Kidney (tissue), 13 donors: ENCODE measurements at regions not wholly inside any gene's neighbourhood (a gene's known extent, or its start where the extent isn't known, plus 50 kb on each side); places are given as distances from the start of the nearest gene placed in this dataset.
A peak's percentile ranks its signal among the peaks of the same experiment; 100 is the strongest.

Experiments used
- DNase-seq, 5 donors: peaks; one replicate each; pipeline ENCODE4 v3.0.0-alpha.2; 2013 to 2020
- FAIRE-seq: peaks from 2 replicates; lab custom pipeline; 2012; peaks lifted over from hg19 to GRCh38; lab: Jason Lieb, UNC
- H3K27ac ChIP-seq, 2 donors: one replicate each; pipeline ENCODE4 v1.7.0; 2013; ENCODE audit warnings: low read depth in 2 of 2, low read length in 2 of 2, inconsistent platforms in 1 of 2
- H3K27me3 ChIP-seq: one replicate; pipeline ENCODE4 v1.7.1; 2013; ENCODE audit warnings: low read length, inconsistent platforms; ENCODE audit not compliant: control insufficient read depth, insufficient read depth
- H3K36me3 ChIP-seq, 3 donors: one replicate each; pipeline versions ENCODE4 v1.7.0 to v1.7.1; 2013; ENCODE audit warnings: low read length in 3 of 3, control low read depth in 1 of 3, inconsistent platforms in 1 of 3; ENCODE audit not compliant: insufficient read depth in 3 of 3, control insufficient read depth in 2 of 3
- H3K4me1 ChIP-seq, 3 donors: one replicate each; pipeline versions ENCODE4 v1.7.0 to v1.7.1; 2013; ENCODE audit warnings: low read length in 3 of 3, inconsistent platforms in 1 of 3, low read depth in 1 of 3; ENCODE audit not compliant: control insufficient read depth in 2 of 3, insufficient read depth in 2 of 3
- H3K4me3 ChIP-seq, 3 donors: one replicate each; pipeline versions ENCODE4 v1.7.0 to v1.8.1; 2013; ENCODE audit warnings: low read length in 3 of 3, control low read depth in 1 of 3, inconsistent platforms in 1 of 3
- H3K9ac ChIP-seq, 3 donors: one replicate each; pipeline versions ENCODE4 v1.7.0 to v1.7.1; 2013; ENCODE audit warnings: low read length in 3 of 3, control low read depth in 1 of 3, inconsistent platforms in 1 of 3
- H3K9me3 ChIP-seq, 3 donors: one replicate each; pipeline versions ENCODE4 v1.7.0 to v1.7.1; 2013; ENCODE audit warnings: low read length in 3 of 3, control low read depth in 1 of 3, inconsistent platforms in 1 of 3; ENCODE audit not compliant: control insufficient read depth in 2 of 3, insufficient read depth in 1 of 3
- intact Hi-C: fragments of 100-400 bp; cut with DNase I; formaldehyde crosslinking; loops from one replicate; pipeline ENCODE4 v1.11.1; 2022
- TF ChIP-seq, protein P1 (sequence below): IDR thresholded peaks from 3 replicates; pipeline ENCODE4 v1.5.1; 2012; ENCODE audit warnings: mild to moderate bottlenecking, moderate library complexity, borderline replicate concordance; ENCODE audit not compliant: insufficient read depth; ENCODE audit errors: extremely low read depth
- donor health status: control.
- donor health status: control.
- donor health status: control.
- donor health status: control.
- donor health status: control.
- donor health status: DM: yes; HTN: yes; CAD: no.
- donor health status: Normal renal cell carcinoma (clear cell type).

DNA sequence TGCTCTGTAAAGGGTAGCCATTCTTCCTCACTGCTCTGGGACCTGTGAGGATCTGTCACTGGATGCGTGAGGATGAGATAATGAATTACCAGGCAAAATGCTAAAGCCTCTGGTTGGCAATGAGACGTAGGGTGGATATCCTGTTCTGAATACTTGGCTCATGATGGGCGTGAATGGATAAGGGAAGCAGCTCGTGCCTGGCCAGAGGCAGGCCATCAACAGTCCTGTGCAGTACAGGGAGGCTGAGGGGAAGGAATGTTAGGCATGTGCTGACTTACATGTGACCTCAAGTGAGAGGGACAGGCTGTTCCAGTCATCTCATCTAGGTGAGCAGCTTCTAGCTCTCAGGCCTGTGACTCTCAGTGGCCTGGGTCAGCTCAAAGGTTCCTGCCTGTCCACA, 172.8 kb downstream of the CARTPT start:
- FAIRE-seq = no peak
- intact Hi-C loops = no loop called here

DNA sequence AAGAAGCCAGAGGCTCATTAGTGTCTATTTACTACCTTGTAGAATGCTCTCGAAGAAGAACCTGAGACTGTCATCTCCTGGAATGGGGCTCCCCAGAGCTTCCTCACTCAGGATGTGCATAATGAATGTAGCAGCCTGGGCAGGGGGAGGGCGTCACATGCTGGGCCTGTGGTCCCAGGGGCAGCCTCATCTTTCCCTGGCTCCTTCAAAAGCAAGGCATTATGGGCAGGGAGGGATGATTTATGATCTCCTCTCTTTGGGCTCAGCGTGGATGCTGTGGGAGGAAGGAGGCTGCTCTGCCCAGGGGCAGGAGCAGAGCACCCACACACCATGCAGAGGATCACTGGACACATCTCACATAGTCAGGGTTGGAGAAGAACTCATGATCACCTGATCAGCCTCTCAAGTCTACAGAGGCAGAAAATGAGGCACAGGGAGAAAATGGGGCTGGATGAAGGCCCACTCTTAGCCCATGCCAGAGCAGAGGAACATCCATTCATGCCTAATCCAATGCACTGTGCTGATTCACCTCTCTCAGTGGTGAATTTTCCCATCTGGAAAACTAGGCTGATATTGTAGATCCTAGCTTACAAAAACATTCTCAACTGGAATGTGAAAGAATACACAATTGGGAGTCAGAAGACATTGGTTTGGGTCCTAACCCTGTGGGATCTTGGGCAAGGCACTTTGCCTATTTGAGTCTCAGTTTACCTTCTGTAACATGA, 173.7 kb downstream of the CARTPT start:
- DNase-seq = peak in 1 of 5 donors; percentile 12
- H3K27ac ChIP-seq = no peak overlapping the region

More for the DNA sequence above, 172.8 kb downstream of the CARTPT start:
- no peak overlapping the region for H3K4me3 ChIP-seq
- no peaks in the 10 kb centered on the region for H3K4me1 ChIP-seq
- peak in 3 of 5 donors; percentile 16 to 43 (median 17) for DNase-seq
- TF ChIP-seq, protein P1, sequence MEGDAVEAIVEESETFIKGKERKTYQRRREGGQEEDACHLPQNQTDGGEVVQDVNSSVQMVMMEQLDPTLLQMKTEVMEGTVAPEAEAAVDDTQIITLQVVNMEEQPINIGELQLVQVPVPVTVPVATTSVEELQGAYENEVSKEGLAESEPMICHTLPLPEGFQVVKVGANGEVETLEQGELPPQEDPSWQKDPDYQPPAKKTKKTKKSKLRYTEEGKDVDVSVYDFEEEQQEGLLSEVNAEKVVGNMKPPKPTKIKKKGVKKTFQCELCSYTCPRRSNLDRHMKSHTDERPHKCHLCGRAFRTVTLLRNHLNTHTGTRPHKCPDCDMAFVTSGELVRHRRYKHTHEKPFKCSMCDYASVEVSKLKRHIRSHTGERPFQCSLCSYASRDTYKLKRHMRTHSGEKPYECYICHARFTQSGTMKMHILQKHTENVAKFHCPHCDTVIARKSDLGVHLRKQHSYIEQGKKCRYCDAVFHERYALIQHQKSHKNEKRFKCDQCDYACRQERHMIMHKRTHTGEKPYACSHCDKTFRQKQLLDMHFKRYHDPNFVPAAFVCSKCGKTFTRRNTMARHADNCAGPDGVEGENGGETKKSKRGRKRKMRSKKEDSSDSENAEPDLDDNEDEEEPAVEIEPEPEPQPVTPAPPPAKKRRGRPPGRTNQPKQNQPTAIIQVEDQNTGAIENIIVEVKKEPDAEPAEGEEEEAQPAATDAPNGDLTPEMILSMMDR = no peak
- H3K9ac ChIP-seq = no peak overlapping the region
- H3K27ac ChIP-seq = no peak overlapping the region
- no peaks in the 10 kb centered on the region for H3K36me3 ChIP-seq
- no peaks in the 10 kb centered on the region for H3K9me3 ChIP-seq
- no peaks in the 10 kb centered on the region for H3K27me3 ChIP-seq

DNA sequence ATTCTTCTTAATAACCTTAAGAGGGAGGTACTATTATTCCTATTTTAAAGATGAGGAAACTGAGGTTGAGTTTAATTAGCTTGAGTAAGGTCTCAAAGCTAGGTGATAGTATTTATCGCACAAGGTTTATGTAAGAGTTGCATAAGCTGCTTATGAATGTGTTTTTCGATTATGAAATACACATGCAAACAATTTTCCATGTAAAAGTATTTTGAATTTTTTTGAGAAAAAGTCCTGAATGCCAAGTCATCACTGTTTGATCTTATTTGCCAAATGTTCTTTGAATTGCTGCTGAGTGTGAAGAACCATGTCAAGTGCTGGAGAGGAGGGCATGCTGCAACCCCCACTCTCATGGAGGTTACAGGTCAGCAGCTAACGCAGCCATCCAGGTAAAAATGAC, 174.4 kb downstream of the CARTPT start:
- FAIRE-seq (no peak), DNase-seq (no peak)
- Histone ChIP-seq H3K4me1 (no peaks in the 10 kb centered on the region), H3K27me3 (no peaks in the 10 kb centered on the region), H3K36me3 (no peaks in the 10 kb centered on the region), H3K27ac (no peak overlapping the region), H3K9me3 (no peaks in the 10 kb centered on the region), H3K9ac (no peak overlapping the region), H3K4me3 (no peak overlapping the region)
- TF ChIP-seq, protein P1 = no peak
- intact Hi-C loops = no loop called here

More for the DNA sequence above, 173.7 kb downstream of the CARTPT start:
- Histone ChIP-seq H3K27me3 (no peaks in the 10 kb centered on the region), H3K4me3 (no peak overlapping the region), H3K4me1 (no peaks in the 10 kb centered on the region), H3K9me3 (no peaks in the 10 kb centered on the region), H3K36me3 (no peaks in the 10 kb centered on the region), H3K9ac (no peak overlapping the region)
- TF ChIP-seq, protein P1 = no peak
- intact Hi-C loops = no loop called here
- FAIRE-seq = no peak
